ENCODE measurements at regions not wholly inside any gene's neighbourhood (a gene's known extent, or its start where the extent isn't known, plus 50 kb on each side); places are given as distances from the start of the nearest gene placed in this dataset.

DNA sequence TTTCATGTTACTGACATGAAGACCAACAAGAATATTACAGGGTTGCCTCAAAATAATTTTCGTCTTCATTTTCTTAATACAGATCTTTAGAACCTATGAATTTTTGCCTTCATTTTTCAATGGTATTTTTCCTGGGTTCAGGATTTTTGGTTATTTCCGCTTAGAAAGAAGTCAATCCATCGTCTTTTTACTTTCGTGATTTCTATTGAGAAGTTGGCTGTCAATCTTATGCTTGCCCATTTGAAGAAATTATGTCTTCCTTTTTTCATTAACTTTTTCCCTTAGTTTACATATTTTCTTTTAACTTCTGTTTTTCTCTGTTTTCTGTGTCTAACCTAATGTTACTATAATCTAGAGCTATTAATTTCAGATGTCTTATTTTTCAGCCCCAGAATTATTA is 868.9 kb upstream of the SLC10A2 start:
- H3K4me2 ChIP-seq = no peak overlapping the region
- H3K9ac ChIP-seq = no peak overlapping the region
- no peak overlapping the region for H3K27ac ChIP-seq
- no peaks in the 10 kb centered on the region for H3K4me1 ChIP-seq (ENCODE audit: low read depth, poor library complexity, severe bottlenecking)
- H3K36me3 ChIP-seq (ENCODE audit: insufficient read depth) = no peaks in the 10 kb centered on the region
- TF ChIP-seq, protein P1, sequence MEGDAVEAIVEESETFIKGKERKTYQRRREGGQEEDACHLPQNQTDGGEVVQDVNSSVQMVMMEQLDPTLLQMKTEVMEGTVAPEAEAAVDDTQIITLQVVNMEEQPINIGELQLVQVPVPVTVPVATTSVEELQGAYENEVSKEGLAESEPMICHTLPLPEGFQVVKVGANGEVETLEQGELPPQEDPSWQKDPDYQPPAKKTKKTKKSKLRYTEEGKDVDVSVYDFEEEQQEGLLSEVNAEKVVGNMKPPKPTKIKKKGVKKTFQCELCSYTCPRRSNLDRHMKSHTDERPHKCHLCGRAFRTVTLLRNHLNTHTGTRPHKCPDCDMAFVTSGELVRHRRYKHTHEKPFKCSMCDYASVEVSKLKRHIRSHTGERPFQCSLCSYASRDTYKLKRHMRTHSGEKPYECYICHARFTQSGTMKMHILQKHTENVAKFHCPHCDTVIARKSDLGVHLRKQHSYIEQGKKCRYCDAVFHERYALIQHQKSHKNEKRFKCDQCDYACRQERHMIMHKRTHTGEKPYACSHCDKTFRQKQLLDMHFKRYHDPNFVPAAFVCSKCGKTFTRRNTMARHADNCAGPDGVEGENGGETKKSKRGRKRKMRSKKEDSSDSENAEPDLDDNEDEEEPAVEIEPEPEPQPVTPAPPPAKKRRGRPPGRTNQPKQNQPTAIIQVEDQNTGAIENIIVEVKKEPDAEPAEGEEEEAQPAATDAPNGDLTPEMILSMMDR (conservative IDR thresholded peaks at IDR 0.05; ENCODE audit: low read depth, low read length) = no peak
- no peaks in the 10 kb centered on the region for H3K79me2 ChIP-seq (ENCODE audit: insufficient read depth, low read depth)
- H3K4me3 ChIP-seq (IDR thresholded peaks at IDR 0.05; ENCODE audit: insufficient read depth, low read depth, low read length) = no peak overlapping the region
- no peaks in the 10 kb centered on the region for H3K27me3 ChIP-seq (ENCODE audit: insufficient read depth, low read depth)
- H2AFZ ChIP-seq (ENCODE audit: low read depth) = no peak overlapping the region
- H4K20me1 ChIP-seq (ENCODE audit: insufficient read depth) = no peaks in the 10 kb centered on the region

DNA sequence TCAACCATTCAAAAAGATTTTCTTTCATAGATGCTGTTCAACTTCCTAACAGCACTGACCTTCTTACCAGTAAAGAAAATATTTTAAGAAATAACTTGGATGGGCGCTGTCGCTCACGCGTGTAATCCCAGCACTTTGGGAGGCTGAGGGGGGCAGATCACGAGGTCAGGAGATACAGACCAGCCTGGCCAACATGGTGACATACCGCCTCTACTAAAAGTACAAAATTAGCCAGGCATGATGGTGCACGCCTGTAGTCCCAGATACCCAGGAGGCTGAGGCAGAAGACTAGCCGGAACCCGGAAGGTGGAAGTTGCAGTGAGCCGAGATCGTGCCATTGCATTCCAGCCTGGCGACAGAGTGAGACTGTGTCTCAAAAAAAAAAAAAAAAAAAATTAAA is 865.7 kb upstream of the SLC10A2 start:
- Histone ChIP-seq H3K9ac (no peak overlapping the region), H2AFZ (ENCODE audit: low read depth) (no peak overlapping the region), H3K79me2 (ENCODE audit: insufficient read depth, low read depth) (no peaks in the 10 kb centered on the region), H3K27ac (no peak overlapping the region), H3K4me3 (IDR thresholded peaks at IDR 0.05; ENCODE audit: insufficient read depth, low read depth, low read length) (no peak overlapping the region), H3K36me3 (ENCODE audit: insufficient read depth) (no peaks in the 10 kb centered on the region), H3K4me2 (no peak overlapping the region), H3K27me3 (ENCODE audit: insufficient read depth, low read depth) (no peaks in the 10 kb centered on the region), H4K20me1 (ENCODE audit: insufficient read depth) (no peaks in the 10 kb centered on the region), H3K4me1 (ENCODE audit: low read depth, poor library complexity, severe bottlenecking) (no peaks in the 10 kb centered on the region)
- TF ChIP-seq, protein P1 (conservative IDR thresholded peaks at IDR 0.05; ENCODE audit: low read depth, low read length) = no peak

DNA sequence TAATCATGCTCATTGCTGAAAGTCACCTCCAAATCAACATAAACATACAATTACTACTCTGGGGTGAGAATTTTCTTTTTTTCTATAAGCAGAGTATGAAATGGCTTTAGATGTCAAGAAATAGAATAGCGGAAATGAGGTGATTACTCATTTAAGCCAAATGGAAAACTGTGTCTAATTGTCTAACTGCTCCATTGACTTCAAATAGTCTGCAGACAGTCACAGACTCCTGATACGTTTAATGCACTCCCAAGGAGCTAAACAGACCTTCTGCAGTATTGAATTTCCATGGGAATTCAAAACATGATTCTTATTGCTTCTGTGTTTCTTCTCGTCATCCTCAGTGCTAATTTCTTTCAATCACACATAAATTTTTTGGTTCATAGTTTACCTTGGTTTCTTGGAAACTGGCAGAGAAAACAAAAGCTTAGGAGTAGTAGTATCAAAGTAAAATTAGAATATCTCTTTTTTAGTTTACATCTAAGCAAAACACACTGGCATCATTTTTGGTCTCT is 865.2 kb upstream of the SLC10A2 start:
- H3K36me3 ChIP-seq (ENCODE audit: insufficient read depth) = no peaks in the 10 kb centered on the region
- no peak overlapping the region for H3K4me2 ChIP-seq
- H3K4me1 ChIP-seq (ENCODE audit: low read depth, poor library complexity, severe bottlenecking) = no peaks in the 10 kb centered on the region
- no peak overlapping the region for H2AFZ ChIP-seq (ENCODE audit: low read depth)
- H3K27me3 ChIP-seq (ENCODE audit: insufficient read depth, low read depth) = no peaks in the 10 kb centered on the region
- no peak overlapping the region for H3K9ac ChIP-seq
- no peaks in the 10 kb centered on the region for H4K20me1 ChIP-seq (ENCODE audit: insufficient read depth)
- TF ChIP-seq, protein P1 (conservative IDR thresholded peaks at IDR 0.05; ENCODE audit: low read depth, low read length) = no peak
- no peak overlapping the region for H3K27ac ChIP-seq
- no peaks in the 10 kb centered on the region for H3K79me2 ChIP-seq (ENCODE audit: insufficient read depth, low read depth)
- no peak overlapping the region for H3K4me3 ChIP-seq (IDR thresholded peaks at IDR 0.05; ENCODE audit: insufficient read depth, low read depth, low read length)

DNA sequence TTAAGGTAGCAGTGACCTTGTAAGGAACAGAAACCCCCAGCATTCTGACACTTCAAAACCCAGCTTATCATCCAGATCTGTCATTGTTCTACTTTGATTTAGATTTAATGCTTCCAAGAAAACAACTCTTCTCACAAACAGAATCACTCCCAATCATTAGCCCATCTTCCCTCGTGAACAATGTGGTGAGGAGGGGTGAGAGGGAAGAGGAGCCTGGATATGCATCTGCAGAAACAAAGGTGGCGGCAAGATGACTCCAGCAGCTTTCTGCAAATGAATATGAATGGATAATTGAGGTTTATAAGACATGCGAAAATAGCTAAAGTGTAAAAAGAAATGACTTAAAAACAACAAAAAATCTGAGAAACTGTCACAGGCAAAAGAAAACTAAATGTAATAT is 859.9 kb upstream of the SLC10A2 start:
- H3K9ac ChIP-seq = no peak overlapping the region

More for the DNA sequence above, 859.9 kb upstream of the SLC10A2 start:
- H3K4me1 ChIP-seq (ENCODE audit: low read depth, poor library complexity, severe bottlenecking) = no peaks in the 10 kb centered on the region
- H3K4me2 ChIP-seq = no peak overlapping the region
- H3K4me3 ChIP-seq (IDR thresholded peaks at IDR 0.05; ENCODE audit: insufficient read depth, low read depth, low read length) = no peak overlapping the region
- H3K79me2 ChIP-seq (ENCODE audit: insufficient read depth, low read depth) = no peaks in the 10 kb centered on the region
- TF ChIP-seq, protein P1 (conservative IDR thresholded peaks at IDR 0.05; ENCODE audit: low read depth, low read length) = no peak
- H3K27me3 ChIP-seq (ENCODE audit: insufficient read depth, low read depth) = no peaks in the 10 kb centered on the region
- H3K27ac ChIP-seq = no peak overlapping the region
- H4K20me1 ChIP-seq (ENCODE audit: insufficient read depth) = no peaks in the 10 kb centered on the region
- H3K36me3 ChIP-seq (ENCODE audit: insufficient read depth) = no peaks in the 10 kb centered on the region
- H2AFZ ChIP-seq (ENCODE audit: low read depth) = no peak overlapping the region

All from KMS-11 (cell line).